Urinary bladder (tissue), 3 donors: ENCODE measurements at regions not wholly inside any gene's neighbourhood (a gene's known extent, or its start where the extent isn't known, plus 50 kb on each side); places are given as distances from the start of the nearest gene placed in this dataset.
A peak's percentile ranks its signal among the peaks of the same experiment; 100 is the strongest.

ENCODE experiments used
- DNase-seq: peaks from one replicate; pipeline ENCODE4 v3.0.0-alpha.2; 2015; ENCODE audit errors: extremely low spot score
- H3K27ac ChIP-seq: one replicate; pipeline ENCODE4 v1.5.1; 2013; ENCODE audit warnings: low read depth, mild to moderate bottlenecking, moderate library complexity
- H3K36me3 ChIP-seq: one replicate; pipeline ENCODE4 v1.6.1; 2013; ENCODE audit warnings: mild to moderate bottlenecking, moderate library complexity; ENCODE audit not compliant: insufficient read depth
- H3K4me1 ChIP-seq: one replicate; pipeline ENCODE4 v1.6.1; 2013; ENCODE audit warnings: mild to moderate bottlenecking, moderate library complexity; ENCODE audit not compliant: insufficient read depth
- H3K4me3 ChIP-seq: one replicate; pipeline ENCODE4 v1.5.1; 2013; ENCODE audit warnings: low read depth, low read length
- WGBS: extraction: QIAGEN DNeasy Blood & Tissue Kit; methylation state at CpG from one replicate; pipeline ENCODE4 v1.1.7; 2013; 5-methylcytosine and 5-hydroxymethylcytosine counted together
- donor health status: healthy with polysubstance abuse.
- donor health status: healthy.

DNA sequence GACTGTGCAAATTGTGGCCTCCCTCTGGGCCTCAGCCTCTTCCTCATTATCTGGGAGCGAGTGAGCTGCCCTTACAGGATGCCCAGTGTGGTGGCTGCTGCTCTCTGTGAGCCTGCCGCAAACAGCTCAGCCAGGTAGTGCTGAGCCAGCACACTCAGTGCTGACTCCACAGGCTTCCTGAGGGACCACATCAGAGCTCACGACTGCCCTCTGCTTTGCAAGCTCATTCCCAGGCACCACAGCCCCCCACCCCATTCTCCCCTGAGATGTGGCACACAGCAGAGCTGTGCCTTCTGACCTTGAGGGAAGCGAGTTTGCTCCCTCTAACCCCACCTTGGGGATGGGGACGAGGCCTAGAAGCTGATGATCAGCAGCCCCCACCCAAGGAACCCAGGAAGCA is 230.5 kb upstream of the PPP2R2D start:
- Histone ChIP-seq H3K36me3 (no peaks in the 10 kb centered on the region), H3K4me1 (no peaks in the 10 kb centered on the region), H3K4me3 (no peak overlapping the region), H3K27ac (no peak overlapping the region)
- WGBS, result 67% methylated on average over 5 of the region's 5 CpGs
- no peak for DNase-seq

DNA sequence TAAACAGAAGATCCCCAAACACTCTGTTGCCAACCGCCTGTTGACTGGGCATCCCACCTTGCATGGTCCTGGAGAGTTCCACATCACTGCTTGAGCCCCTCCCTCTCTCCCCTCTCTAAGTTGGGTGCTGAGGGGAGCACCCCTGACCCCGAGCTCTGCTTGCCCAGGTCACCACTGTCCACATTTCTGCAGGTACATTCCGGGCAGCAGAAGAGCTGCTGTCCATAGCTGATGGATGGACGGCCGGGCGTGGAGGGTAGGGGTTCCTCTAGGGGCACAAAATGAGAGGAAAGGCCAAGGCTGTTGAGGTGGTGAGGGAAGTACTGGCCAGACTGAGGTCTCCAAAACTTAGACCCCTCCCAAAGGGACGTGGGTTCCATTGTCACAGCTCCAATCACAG is 227.4 kb upstream of the PPP2R2D start:
- Histone ChIP-seq H3K4me1 (no peaks in the 10 kb centered on the region), H3K36me3 (no peaks in the 10 kb centered on the region), H3K4me3 (no peak overlapping the region), H3K27ac (no peak overlapping the region)
- 89% methylated on average over 7 of the region's 7 CpGs for WGBS
- no peak for DNase-seq

DNA sequence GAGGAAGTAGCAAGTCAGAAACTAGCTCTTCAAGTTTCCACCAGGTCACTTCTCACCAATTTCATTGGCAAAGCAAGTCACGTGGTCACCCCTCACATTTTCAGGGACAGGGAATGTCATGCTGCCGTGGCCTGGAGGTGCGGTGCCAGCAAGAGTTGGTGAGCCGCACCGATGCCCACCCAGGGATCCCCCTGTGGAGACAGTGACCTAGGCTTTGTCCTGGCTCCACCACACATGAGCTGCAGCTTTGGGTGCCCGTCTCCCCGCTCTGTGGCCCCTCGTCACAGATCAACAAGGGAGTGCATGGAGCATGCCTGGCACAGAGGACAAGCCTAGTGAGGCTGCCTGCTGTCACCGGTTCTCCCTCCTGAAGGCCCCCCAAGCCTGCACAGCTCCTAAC is 226.7 kb upstream of the PPP2R2D start:
- Histone ChIP-seq H3K27ac (no peak overlapping the region), H3K4me1 (no peaks in the 10 kb centered on the region), H3K4me3 (no peak overlapping the region), H3K36me3 (no peaks in the 10 kb centered on the region)
- WGBS, result 94% methylated on average over 9 of the region's 9 CpGs
- no peak for DNase-seq

DNA sequence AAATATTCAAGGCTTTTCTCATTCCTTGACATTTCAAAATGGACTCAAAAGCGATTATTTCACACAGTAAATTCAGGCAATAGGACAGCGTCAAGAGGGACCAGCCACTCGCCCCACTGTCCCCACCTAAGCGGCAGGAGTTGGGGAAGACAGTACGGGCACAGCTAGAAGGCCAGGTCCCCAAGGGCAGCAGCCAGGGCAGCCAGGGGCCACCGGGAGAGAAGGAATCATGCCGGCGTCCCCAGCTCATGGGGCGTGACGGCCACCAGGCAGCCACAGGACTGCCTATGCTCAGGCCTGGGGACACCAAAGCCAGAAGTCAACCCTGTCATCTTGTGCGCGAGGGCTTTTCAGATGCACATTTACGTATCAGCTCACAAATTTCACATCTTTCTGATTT is 225.7 kb upstream of the PPP2R2D start:
- no peak overlapping the region for H3K27ac ChIP-seq
- WGBS, result 80% methylated on average over 13 of the region's 13 CpGs
- no peak for DNase-seq
- no peak overlapping the region for H3K4me3 ChIP-seq
- H3K4me1 ChIP-seq, result no peaks in the 10 kb centered on the region
- no peaks in the 10 kb centered on the region for H3K36me3 ChIP-seq

DNA sequence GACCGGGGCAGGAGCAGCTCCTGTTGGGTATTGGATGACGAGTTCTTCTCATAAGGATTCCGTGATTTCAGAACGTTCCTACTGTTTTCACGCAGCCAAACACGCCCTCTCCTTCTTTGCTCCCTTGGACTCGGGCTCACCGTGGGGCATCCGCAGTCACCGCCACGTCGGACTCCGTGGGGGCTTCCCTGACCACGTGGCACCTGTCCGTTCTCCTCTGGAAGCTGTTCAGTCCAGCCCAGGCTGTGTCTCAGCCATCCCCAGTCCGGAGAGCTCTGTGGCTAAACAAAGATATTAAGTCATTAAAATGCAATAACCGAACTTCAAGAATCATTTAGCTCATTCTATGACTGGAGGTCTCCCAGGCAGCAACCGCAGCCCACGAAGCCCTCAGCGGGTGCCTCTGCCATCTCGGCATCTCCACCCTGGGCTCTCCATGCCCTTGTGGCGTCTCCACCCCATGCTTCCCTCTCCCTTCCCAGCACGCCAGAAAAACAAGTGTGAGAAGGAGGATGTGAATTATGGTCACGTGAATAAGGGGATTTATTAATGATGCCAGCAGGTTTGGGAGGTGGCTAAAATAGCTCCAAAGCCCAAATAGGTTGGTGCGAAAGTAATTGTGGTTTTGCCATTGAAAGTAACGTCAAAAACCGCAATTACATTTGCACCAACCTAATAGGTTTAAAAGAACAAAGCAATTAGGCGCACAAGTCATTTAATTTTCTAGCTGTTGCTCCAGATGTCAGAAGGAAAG is 224.6 kb upstream of the PPP2R2D start:
- WGBS, result 82% methylated on average over 28 of the region's 28 CpGs
- no peak for DNase-seq
- no peaks in the 10 kb centered on the region for H3K36me3 ChIP-seq
- H3K4me1 ChIP-seq, result no peaks in the 10 kb centered on the region
- H3K4me3 ChIP-seq, result no peak overlapping the region
- H3K27ac ChIP-seq, result no peak overlapping the region

DNA sequence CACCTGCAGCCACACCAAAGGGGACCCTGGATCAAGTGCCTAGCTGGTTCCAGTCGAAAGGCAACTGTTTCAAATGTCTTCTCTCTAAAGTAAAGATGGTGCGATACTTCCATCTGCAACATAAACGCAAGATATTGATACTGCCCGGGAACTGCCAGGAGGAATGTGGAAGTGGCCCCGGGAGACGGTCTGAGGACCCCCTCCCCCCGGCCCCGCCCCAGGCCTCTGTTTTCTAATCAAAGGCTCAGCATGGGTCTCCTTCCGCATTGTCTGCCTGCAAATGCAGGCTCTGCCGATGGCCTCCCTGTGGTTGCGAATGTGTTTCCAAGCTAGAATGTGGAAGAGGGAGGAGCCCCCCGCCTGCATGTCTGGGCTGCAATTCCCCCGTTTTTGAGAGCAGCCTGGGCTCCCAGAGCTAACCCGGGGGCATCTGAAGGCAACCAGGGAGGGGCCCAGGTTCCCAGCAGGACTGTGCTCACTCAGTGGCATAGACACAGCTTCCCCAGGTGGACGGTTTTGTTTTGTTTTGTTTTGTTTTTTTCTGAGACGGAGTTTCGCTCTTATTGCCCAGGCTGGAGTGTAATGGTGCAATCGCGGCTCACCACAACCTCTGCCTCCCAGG is 223.9 kb upstream of the PPP2R2D start:
- no peaks in the 10 kb centered on the region for H3K4me1 ChIP-seq
- no peak for DNase-seq
- WGBS, result 27% methylated on average over 19 of the region's 19 CpGs
- no peak overlapping the region for H3K27ac ChIP-seq
- no peaks in the 10 kb centered on the region for H3K36me3 ChIP-seq
- H3K4me3 ChIP-seq, result no peak overlapping the region

DNA sequence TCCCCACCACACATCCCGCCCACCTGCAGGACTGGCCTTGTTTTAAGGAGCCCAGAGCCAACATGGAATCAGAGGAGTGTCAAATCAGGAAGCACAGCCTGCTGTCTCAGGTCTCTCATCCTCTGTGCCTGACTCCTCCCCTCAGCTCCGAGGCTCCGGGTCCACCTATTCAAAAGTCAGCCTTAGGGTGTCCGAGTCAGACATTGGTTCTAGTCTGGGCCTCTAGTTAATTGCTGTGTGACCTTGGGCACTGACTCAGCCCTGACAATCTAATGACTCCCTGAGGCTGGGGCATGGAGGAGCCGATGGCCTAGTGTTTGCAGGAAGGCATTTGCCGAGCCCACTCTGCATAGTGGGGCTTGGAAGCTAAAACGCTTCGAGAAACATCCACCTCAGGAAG is 223.1 kb upstream of the PPP2R2D start:
- no peak overlapping the region for H3K4me3 ChIP-seq
- WGBS, result 73% methylated on average over 8 of the region's 8 CpGs
- no peaks in the 10 kb centered on the region for H3K4me1 ChIP-seq
- no peak for DNase-seq
- H3K36me3 ChIP-seq, result no peaks in the 10 kb centered on the region
- no peak overlapping the region for H3K27ac ChIP-seq

DNA sequence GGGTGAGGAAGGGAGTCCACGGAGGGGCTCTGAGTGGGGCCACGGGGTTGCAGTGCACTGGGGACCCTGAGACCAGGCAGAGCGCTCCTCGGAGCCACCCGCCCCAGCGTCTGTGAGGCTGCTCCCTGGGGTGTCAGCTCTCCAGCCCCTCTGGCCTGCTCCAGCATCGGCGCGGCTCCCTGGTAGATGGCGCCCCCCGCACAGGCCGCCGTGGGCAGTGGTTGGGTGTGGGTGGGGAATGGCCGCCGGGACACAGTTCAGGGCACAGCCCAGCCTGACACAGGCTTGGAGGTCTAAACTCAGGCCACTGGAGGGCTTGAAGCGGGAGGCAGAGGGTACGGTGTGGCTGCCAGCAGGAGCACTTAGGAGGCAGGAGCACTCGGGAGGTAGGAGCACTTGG is 222.6 kb upstream of the PPP2R2D start:
- WGBS, result 87% methylated on average over 18 of the region's 18 CpGs
- no peak overlapping the region for H3K27ac ChIP-seq
- no peaks in the 10 kb centered on the region for H3K4me1 ChIP-seq
- no peak overlapping the region for H3K4me3 ChIP-seq
- DNase-seq, result no peak
- H3K36me3 ChIP-seq, result no peaks in the 10 kb centered on the region

DNA sequence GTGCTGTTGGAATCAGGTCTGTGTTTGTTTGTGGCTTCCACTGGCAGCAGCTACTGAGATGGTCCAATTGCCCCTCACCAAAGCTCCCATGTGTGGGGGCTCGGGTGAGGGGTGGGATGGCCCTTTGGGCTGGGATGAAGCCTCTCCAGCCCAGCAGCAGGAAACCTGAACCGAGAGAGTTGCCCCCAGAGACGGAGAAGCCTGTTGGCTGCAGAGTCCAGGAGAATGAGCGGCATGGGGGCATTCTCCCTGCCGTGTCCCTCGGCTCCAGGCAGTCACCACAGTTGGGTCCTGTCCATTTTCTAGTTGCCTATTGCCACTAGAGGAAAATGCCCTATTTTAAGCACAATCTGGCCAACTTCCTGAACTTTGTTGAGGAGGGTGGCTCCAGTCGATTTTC is 222.2 kb upstream of the PPP2R2D start:
- Histone ChIP-seq H3K4me1 (no peaks in the 10 kb centered on the region), H3K27ac (no peak overlapping the region), H3K36me3 (no peaks in the 10 kb centered on the region), H3K4me3 (no peak overlapping the region)
- WGBS, result 81% methylated on average over 7 of the region's 7 CpGs
- no peak for DNase-seq

DNA sequence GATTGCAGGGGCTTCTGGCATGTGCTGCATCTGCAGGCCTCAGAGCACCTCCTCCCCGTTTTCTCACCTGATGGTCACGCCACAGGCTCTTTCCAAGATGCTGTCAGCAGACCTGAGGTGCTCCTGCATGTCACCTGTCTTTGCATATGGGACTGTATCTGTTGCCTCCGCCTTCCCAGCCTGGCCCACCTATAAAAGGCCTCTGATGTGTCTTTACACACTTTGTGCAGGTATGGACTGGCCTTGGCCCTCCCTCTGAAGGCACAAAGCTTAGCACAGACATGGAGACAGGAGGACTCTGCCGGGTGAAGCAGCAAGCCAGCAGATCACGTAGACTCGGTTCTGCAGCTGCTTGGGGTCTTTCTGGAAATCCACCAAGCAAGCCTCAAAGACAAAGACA is 220.9 kb upstream of the PPP2R2D start:
- Histone ChIP-seq H3K36me3 (no peaks in the 10 kb centered on the region), H3K4me1 (no peaks in the 10 kb centered on the region), H3K4me3 (no peak overlapping the region), H3K27ac (no peak overlapping the region)
- 74% methylated on average over 6 of the region's 6 CpGs for WGBS
- peak; percentile 3 for DNase-seq

DNA sequence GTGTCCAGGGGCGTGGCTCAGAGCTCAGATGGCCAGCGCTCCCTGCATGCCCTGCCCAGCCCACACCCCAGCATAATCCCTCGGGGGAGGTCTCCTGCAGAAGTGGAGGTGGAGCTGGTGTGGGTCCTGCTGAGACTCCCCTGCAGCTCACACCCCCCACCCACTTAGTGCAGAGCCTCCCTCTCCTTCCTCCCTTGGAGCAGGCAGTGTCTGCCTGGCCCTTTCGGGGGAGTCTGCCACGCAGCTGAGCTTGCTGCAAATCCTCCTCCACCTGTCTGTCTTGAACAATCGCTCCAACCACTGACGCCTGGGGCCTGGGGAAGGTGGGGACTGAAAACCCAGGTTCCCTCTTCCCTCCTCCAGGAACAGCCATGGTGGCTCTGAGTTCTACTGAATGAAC is 219.7 kb upstream of the PPP2R2D start:
- no peak for DNase-seq
- no peak overlapping the region for H3K4me3 ChIP-seq
- WGBS, result 56% methylated on average over 7 of the region's 7 CpGs
- no peaks in the 10 kb centered on the region for H3K4me1 ChIP-seq
- no peaks in the 10 kb centered on the region for H3K36me3 ChIP-seq
- no peak overlapping the region for H3K27ac ChIP-seq

DNA sequence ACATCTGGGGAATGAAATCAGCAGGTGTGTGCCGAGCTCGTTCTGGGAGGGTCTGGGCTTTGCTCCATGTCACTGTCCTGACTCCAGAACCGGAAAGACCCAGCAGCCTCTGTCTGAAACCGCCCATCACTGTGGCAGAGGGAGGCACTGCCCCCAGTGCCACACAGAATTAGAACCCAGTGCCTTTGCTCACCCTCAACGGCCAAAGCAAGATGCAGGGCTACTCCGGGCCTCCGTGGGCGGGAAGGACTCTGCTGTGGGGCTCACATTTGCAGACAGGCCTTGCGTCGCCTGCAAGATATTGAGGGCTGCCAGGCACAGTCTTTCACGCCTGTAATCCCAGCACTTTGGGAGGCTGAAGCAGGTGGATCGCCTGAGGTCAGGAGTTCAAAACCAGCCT is 219.2 kb upstream of the PPP2R2D start:
- no peaks in the 10 kb centered on the region for H3K4me1 ChIP-seq
- H3K27ac ChIP-seq, result no peak overlapping the region
- no peaks in the 10 kb centered on the region for H3K36me3 ChIP-seq
- 86% methylated on average over 12 of the region's 12 CpGs for WGBS
- H3K4me3 ChIP-seq, result no peak overlapping the region
- DNase-seq, result no peak

DNA sequence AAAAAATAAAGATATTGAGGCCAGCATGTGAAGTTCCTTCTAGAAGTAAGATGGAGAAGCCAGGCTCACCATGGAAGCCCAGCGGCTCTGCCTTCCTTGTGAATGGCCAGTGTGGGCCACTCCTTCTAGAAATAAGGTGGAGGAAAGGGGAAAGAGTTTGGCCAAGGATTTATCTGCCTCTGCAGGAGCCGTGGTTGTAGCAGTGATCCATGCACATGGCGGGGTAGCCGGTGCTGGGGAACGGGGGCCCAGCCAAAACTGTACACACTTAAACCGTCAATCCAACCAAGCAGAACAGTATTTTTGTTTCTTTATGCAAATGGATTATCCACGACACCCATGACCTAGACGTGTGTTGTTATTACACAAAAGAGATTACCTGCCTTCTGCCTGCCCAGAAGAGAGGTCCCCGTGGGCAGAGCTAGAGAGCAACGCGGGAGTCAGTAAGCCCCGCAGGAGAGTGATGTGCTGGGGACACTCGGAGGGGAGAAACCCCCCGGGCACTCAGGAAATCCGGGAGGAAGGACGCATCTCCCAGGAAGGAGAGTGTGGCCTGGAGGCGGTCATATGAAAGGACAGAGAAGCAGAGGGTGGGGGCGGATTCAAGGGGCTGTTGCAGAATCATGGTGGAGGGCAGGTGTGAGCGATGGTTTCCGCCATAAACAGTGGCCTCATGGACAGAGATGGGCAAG is 218.4 kb upstream of the PPP2R2D start:
- H3K4me3 ChIP-seq, result no peak overlapping the region
- H3K4me1 ChIP-seq, result no peaks in the 10 kb centered on the region
- DNase-seq, result no peak
- H3K36me3 ChIP-seq, result no peaks in the 10 kb centered on the region
- no peak overlapping the region for H3K27ac ChIP-seq
- 84% methylated on average over 20 of the region's 20 CpGs for WGBS

DNA sequence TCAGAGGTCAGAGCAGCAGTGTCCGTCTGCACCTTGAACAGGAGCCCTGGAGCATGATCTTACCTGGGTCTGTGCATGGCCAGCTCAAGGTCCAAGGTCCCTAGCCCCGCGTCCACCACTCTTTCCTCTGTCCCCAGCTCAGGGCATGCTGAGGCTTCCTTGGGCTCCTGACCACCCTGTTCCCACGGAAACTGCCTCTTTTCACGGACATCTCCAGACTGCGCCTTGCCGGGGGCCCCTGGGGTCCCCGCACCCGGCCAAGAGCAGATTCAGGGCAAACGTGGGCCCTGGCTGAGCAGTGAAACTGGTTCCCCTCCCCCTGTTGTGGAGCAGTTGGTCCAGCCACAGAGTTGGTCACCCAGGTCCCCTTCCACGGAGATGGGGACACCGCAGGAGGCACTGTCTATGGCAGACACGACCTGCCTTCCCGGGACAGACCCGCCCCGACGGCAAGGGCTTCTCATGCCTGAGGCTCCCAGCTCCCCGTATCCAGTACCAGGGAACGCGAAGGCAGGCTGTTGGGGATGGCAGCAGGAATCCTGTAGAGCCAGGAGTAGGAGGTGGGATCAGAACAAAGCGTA is 217.4 kb upstream of the PPP2R2D start:
- no peak overlapping the region for H3K4me3 ChIP-seq
- H3K36me3 ChIP-seq, result no peaks in the 10 kb centered on the region
- H3K27ac ChIP-seq, result no peak overlapping the region
- WGBS, result 82% methylated on average over 21 of the region's 21 CpGs
- H3K4me1 ChIP-seq, result no peaks in the 10 kb centered on the region
- DNase-seq, result no peak
